B cell (primary cell): ENCODE measurements at regions not wholly inside any gene's neighbourhood (a gene's known extent, or its start where the extent isn't known, plus 50 kb on each side); places are given as distances from the start of the nearest gene placed in this dataset.

ENCODE experiments used
- CTCF ChIP-seq: fragments of 200-600 bp; IDR thresholded peaks from one replicate; pipeline ENCODE4 v1.8.0; 2022; ENCODE audit warnings: antibody characterized with exemption, mild to moderate bottlenecking
- EZH2 ChIP-seq: IDR thresholded peaks from 2 replicates; pipeline ENCODE4 v1.6.1; 2012; ENCODE audit warnings: borderline replicate concordance, low read depth, mild to moderate bottlenecking, moderate library complexity, low read length; ENCODE audit not compliant: insufficient read depth, poor library complexity, severe bottlenecking

DNA sequence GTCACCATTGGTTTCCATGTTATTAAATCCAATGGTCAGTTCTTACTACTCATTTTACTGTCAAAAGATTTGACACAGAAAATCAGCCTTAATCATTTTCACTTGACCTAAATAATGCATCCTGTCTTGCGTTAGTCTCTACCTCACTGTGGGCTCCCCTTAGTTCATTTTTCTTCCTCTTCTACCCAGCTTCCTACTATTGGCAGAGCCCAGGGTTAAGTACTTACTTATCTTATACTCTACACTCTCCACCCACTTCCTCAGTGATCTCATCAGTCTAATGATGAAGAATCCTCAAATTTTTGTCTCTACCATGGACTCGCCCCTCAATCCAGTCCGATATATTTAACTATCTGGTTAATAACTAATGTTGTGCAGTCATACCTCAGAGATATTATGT, 735.9 kb downstream of the KCNT2 start:
- TF ChIP-seq CTCF, result no peak
- no peak for TF ChIP-seq EZH2
